GM12878 (cell line): ENCODE measurements at regions not wholly inside any gene's neighbourhood (a gene's known extent, or its start where the extent isn't known, plus 50 kb on each side); places are given as distances from the start of the nearest gene placed in this dataset.

Source experiments
- ATAC-seq: fragments of 200-7000 bp; cut with Tn5 transposase; 3 replicates; pipeline ENCODE4 v1.9.1; 2020; ENCODE audit warnings: mild to moderate bottlenecking, moderate library complexity
- BruUV-seq: library from RNA; stranded (reverse); fragments of 400-500 nt; replicated peaks from 2 replicates; lab custom pipeline; 2021; lab: Mats Ljungman, UMichigan
- CTCF ChIA-PET: fragments of 300-600 bp; sonication (Branson Sonifier 250); formaldehyde crosslinking; extraction: SDS; loops from one replicate; lab custom pipeline; 2021; ENCODE audit warnings: inconsistent platforms; lab: Yijun Ruan, JAX
- POLR2A ChIA-PET: fragments of 350-600 bp; formaldehyde crosslinking; extraction: SDS; loops from one replicate; lab custom pipeline; 2021; ENCODE audit warnings: inconsistent platforms; lab: Charles Lee
- RAD21 ChIA-PET: fragments of 300-600 bp; sonication (Branson Sonifier 250); formaldehyde crosslinking; loops from one replicate; lab custom pipeline; 2023; ENCODE audit warnings: antibody characterized with exemption; ENCODE audit not compliant: unreplicated experiment; lab: Charles Lee
- SMC1A ChIA-PET: fragments of 300-600 bp; sonication (Branson Sonifier 250); formaldehyde crosslinking; loops from one replicate; lab custom pipeline; 2023; ENCODE audit not compliant: unreplicated experiment, uncharacterized antibody; lab: Charles Lee
- DNase-seq: peaks from one replicate; pipeline ENCODE4 v3.0.0-alpha.2; 2011; ENCODE audit warnings: low read depth, low spot score
- FAIRE-seq: peaks from 3 replicates; lab custom pipeline; 2011; peaks lifted over from hg19 to GRCh38; lab: Jason Lieb, UNC
- H2AFZ ChIP-seq: 2 replicates; pipeline ENCODE4 v1.6.0; 2011; ENCODE audit warnings: low read depth, low read length, control low read depth; ENCODE audit not compliant: control insufficient read depth
- H3K27ac ChIP-seq: 2 replicates; pipeline ENCODE4 v1.5.1; 2011; ENCODE audit warnings: control low read depth; ENCODE audit not compliant: control insufficient read depth, insufficient read depth
- H3K27me3 ChIP-seq, 2 experiments: replicated peaks in 1 of 2; 2 replicates each; pipeline versions ENCODE4 v1.6.0 to v1.6.1; 2011; ENCODE audit warnings: low read length in 1 of 2; ENCODE audit not compliant: control insufficient read depth in 2 of 2, insufficient read depth in 2 of 2
- H3K36me3 ChIP-seq, 2 experiments: 2 replicates each; pipeline ENCODE4 v1.5.1; 2011; ENCODE audit warnings: low read length in 1 of 2; ENCODE audit not compliant: control insufficient read depth in 2 of 2, insufficient read depth in 2 of 2
- H3K4me1 ChIP-seq: 2 replicates; pipeline ENCODE4 v1.6.1; 2011; ENCODE audit warnings: mild to moderate bottlenecking, low read length, moderate library complexity, mixed read lengths; ENCODE audit not compliant: control insufficient read depth, insufficient read depth
- H3K4me2 ChIP-seq: 2 replicates; pipeline ENCODE4 v1.6.0; 2011; ENCODE audit warnings: control low read depth; ENCODE audit not compliant: control insufficient read depth, insufficient read depth
- H3K4me3 ChIP-seq: fragments of 200-600 bp; sonication (generic); 2 replicates; pipeline ENCODE4 v1.5.1; 2016
- H3K79me2 ChIP-seq: 2 replicates; pipeline ENCODE4 v1.6.0; 2011; ENCODE audit warnings: low read length; ENCODE audit not compliant: control insufficient read depth, insufficient read depth
- H3K9ac ChIP-seq: 2 replicates; pipeline ENCODE4 v1.8.0; 2011; ENCODE audit warnings: low read length, control low read depth, mixed read lengths; ENCODE audit not compliant: control insufficient read depth, insufficient read depth
- H3K9me3 ChIP-seq: replicated peaks from 3 replicates; pipeline ENCODE4 v1.5.1; 2011; ENCODE audit warnings: mild to moderate bottlenecking, low read length; ENCODE audit not compliant: control insufficient read depth, insufficient read depth
- H4K20me1 ChIP-seq: 2 replicates; pipeline ENCODE4 v1.6.0; 2011; ENCODE audit not compliant: control insufficient read depth, insufficient read depth
- ATF7 ChIP-seq: fragments of 450-650 bp; IDR thresholded peaks from 2 replicates; pipeline ENCODE4 v1.6.1; 2016; ENCODE audit warnings: low read depth, mild to moderate bottlenecking
- CBX3 ChIP-seq: fragments of 200-600 bp; sonication (generic); IDR thresholded peaks from 2 replicates; pipeline ENCODE4 v1.6.1; 2016; ENCODE audit warnings: low read depth, borderline replicate concordance
- EED ChIP-seq: sonication (generic); IDR thresholded peaks from 2 replicates; pipeline ENCODE4 v1.6.1; 2016; ENCODE audit warnings: antibody characterized with exemption, low read depth
- EGR1 ChIP-seq, 2 experiments: IDR thresholded peaks; 1 replicate in 1 of 2; 2 replicates in 1 of 2; pipeline ENCODE4 v1.6.1; 2011 to 2012; ENCODE audit warnings: low read depth in 2 of 2, low read length in 2 of 2, borderline replicate concordance in 1 of 2, mild to moderate bottlenecking in 1 of 2, moderate library complexity in 1 of 2
- GABPA ChIP-seq: IDR thresholded peaks from 2 replicates; pipeline ENCODE4 v1.6.1; 2014; ENCODE audit warnings: antibody characterized with exemption, low read depth, mild to moderate bottlenecking, inconsistent platforms
- HDGF ChIP-seq: fragments of 450-650 bp; IDR thresholded peaks from 2 replicates; pipeline ENCODE4 v1.6.1; 2016; ENCODE audit warnings: antibody characterized with exemption
- JUND ChIP-seq: IDR thresholded peaks from 2 replicates; pipeline ENCODE4 v1.6.1; 2012; ENCODE audit warnings: low read depth, mild to moderate bottlenecking, low read length, improper control_type of control experiment, moderate library complexity
- LARP7 ChIP-seq: fragments of 450-650 bp; IDR thresholded peaks from 2 replicates; pipeline ENCODE4 v1.6.1; 2017; ENCODE audit warnings: mild to moderate bottlenecking
- NRF1 ChIP-seq: conservative IDR thresholded peaks from 2 replicates; pipeline ENCODE4 v1.6.1; 2011; ENCODE audit warnings: mild to moderate bottlenecking, low read depth, low read length, improper control_type of control experiment
- SUZ12 ChIP-seq: fragments of 200-600 bp; sonication (generic); IDR thresholded peaks from one replicate; pipeline ENCODE4 v1.6.1; 2018; ENCODE audit warnings: antibody characterized with exemption, mild to moderate bottlenecking; ENCODE audit not compliant: unreplicated experiment
- TAF1 ChIP-seq: IDR thresholded peaks from 2 replicates; pipeline ENCODE4 v1.6.1; 2011; ENCODE audit warnings: mild to moderate bottlenecking, low read depth, low read length, borderline replicate concordance
- ZZZ3 ChIP-seq: IDR thresholded peaks from 2 replicates; pipeline ENCODE4 v1.6.1; 2011; ENCODE audit warnings: low read depth; ENCODE audit not compliant: control insufficient read depth, insufficient read length
- WGBS: methylation state at CpG from one replicate; pipeline ENCODE4 v1.1.6; 2016; ENCODE audit warnings: low lambda C conversion rate; ENCODE audit not compliant: insufficient replicate concordance, insufficient coverage; ENCODE audit errors: missing lambda C conversion rate; 5-methylcytosine and 5-hydroxymethylcytosine counted together
- in situ Hi-C: fragments of 300-500 bp; cut with MboI; formaldehyde crosslinking; loops from 9 replicates; pipeline ENCODE4 v1.14.3; 2018; ENCODE audit warnings: mixed read lengths
- intact Hi-C: fragments of 100-400 bp; cut with micrococcal nuclease; formaldehyde crosslinking; loops from one replicate; pipeline ENCODE4 v1.14.2; 2022; ENCODE audit not compliant: unreplicated experiment
- TF ChIP-seq, protein P1 (sequence below): IDR thresholded peaks from 2 replicates; pipeline ENCODE4 v1.6.1; 2012; ENCODE audit warnings: low read depth, low read length, improper control_type of control experiment
- TF ChIP-seq, protein P2 (sequence below): fragments of 450-650 bp; formaldehyde crosslinking; IDR thresholded peaks from 2 replicates; pipeline ENCODE4 v1.5.0; 2022; ENCODE audit warnings: mild to moderate bottlenecking, missing genetic modification characterization
- TF ChIP-seq, protein P3 (sequence below): IDR thresholded peaks from 2 replicates; pipeline ENCODE4 v1.6.1; 2011; ENCODE audit warnings: borderline replicate concordance, low read depth, mild to moderate bottlenecking, moderate library complexity, mixed read lengths, low read length; ENCODE audit not compliant: insufficient read depth; ENCODE audit errors: extremely low read length
- TF ChIP-seq, protein P4 (sequence below): IDR thresholded peaks from 2 replicates; pipeline ENCODE4 v1.6.1; 2012; ENCODE audit warnings: mild to moderate bottlenecking, low read depth, low read length

DNA sequence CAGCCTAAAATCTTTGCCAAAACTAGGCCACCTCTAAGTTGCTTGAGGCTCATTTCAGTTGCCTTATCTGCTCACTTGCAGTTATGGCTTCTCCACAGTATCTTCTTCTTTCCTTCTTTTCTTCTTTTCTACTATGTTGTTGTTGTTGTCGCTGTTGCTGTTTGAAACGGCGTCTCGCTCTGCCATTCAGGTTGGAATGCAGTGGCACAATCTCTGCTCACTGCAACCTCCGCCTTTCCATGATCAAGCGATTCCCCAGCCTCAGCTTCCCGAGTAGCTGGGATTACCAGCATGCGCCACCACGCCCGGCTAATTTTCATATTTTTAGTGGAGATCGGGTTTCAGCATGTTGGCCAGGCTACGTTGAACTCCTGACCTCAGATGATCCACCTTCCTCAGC lies 210.8 kb upstream of the NR2F2 start:
- Histone ChIP-seq H3K9ac (no peak overlapping the region), H3K27me3 (no peaks in the 10 kb centered on the region), H3K4me1 (peaks cover 6% of the 10 kb centered on the region), H2AFZ (no peak overlapping the region), H3K27ac (no peak overlapping the region), H3K79me2 (no peaks in the 10 kb centered on the region), H4K20me1 (no peaks in the 10 kb centered on the region), H3K9me3 (no peaks in the 10 kb centered on the region; the same call in 1 of the 3 replicates), H3K36me3 (no peaks in the 10 kb centered on the region), H3K4me2 (no peak overlapping the region), H3K4me3 (no peak overlapping the region)
- TF ChIP-seq ATF7: no peak
- TF ChIP-seq NRF1: no peak
- no peak for TF ChIP-seq GABPA
- TF ChIP-seq SUZ12: no peak
- TF ChIP-seq, protein P1, sequence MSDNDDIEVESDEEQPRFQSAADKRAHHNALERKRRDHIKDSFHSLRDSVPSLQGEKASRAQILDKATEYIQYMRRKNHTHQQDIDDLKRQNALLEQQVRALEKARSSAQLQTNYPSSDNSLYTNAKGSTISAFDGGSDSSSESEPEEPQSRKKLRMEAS: no peak
- no peak for TF ChIP-seq LARP7
- no peak for TF ChIP-seq EED
- no peak for TF ChIP-seq ZZZ3
- no peak for TF ChIP-seq TAF1
- TF ChIP-seq, protein P2, sequence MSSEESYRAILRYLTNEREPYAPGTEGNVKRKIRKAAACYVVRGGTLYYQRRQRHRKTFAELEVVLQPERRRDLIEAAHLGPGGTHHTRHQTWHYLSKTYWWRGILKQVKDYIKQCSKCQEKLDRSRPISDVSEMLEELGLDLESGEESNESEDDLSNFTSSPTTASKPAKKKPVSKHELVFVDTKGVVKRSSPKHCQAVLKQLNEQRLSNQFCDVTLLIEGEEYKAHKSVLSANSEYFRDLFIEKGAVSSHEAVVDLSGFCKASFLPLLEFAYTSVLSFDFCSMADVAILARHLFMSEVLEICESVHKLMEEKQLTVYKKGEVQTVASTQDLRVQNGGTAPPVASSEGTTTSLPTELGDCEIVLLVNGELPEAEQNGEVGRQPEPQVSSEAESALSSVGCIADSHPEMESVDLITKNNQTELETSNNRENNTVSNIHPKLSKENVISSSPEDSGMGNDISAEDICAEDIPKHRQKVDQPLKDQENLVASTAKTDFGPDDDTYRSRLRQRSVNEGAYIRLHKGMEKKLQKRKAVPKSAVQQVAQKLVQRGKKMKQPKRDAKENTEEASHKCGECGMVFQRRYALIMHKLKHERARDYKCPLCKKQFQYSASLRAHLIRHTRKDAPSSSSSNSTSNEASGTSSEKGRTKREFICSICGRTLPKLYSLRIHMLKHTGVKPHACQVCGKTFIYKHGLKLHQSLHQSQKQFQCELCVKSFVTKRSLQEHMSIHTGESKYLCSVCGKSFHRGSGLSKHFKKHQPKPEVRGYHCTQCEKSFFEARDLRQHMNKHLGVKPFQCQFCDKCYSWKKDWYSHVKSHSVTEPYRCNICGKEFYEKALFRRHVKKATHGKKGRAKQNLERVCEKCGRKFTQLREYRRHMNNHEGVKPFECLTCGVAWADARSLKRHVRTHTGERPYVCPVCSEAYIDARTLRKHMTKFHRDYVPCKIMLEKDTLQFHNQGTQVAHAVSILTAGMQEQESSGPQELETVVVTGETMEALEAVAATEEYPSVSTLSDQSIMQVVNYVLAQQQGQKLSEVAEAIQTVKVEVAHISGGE (CRISPR knock-in tag): no peak
- TF ChIP-seq JUND: no peak
- TF ChIP-seq, protein P3, sequence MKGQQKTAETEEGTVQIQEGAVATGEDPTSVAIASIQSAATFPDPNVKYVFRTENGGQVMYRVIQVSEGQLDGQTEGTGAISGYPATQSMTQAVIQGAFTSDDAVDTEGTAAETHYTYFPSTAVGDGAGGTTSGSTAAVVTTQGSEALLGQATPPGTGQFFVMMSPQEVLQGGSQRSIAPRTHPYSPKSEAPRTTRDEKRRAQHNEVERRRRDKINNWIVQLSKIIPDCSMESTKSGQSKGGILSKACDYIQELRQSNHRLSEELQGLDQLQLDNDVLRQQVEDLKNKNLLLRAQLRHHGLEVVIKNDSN: no peak
- no peak for TF ChIP-seq EGR1 (IDR thresholded peaks at IDR 0.05; ENCODE audit: borderline replicate concordance in 1 of 2, low read depth in 2 of 2, low read length in 2 of 2)
- TF ChIP-seq, protein P4, sequence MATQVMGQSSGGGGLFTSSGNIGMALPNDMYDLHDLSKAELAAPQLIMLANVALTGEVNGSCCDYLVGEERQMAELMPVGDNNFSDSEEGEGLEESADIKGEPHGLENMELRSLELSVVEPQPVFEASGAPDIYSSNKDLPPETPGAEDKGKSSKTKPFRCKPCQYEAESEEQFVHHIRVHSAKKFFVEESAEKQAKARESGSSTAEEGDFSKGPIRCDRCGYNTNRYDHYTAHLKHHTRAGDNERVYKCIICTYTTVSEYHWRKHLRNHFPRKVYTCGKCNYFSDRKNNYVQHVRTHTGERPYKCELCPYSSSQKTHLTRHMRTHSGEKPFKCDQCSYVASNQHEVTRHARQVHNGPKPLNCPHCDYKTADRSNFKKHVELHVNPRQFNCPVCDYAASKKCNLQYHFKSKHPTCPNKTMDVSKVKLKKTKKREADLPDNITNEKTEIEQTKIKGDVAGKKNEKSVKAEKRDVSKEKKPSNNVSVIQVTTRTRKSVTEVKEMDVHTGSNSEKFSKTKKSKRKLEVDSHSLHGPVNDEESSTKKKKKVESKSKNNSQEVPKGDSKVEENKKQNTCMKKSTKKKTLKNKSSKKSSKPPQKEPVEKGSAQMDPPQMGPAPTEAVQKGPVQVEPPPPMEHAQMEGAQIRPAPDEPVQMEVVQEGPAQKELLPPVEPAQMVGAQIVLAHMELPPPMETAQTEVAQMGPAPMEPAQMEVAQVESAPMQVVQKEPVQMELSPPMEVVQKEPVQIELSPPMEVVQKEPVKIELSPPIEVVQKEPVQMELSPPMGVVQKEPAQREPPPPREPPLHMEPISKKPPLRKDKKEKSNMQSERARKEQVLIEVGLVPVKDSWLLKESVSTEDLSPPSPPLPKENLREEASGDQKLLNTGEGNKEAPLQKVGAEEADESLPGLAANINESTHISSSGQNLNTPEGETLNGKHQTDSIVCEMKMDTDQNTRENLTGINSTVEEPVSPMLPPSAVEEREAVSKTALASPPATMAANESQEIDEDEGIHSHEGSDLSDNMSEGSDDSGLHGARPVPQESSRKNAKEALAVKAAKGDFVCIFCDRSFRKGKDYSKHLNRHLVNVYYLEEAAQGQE: no peak
- no peak for TF ChIP-seq CBX3
- TF ChIP-seq HDGF: no peak
- BruUV-seq: no TSS peak
- FAIRE-seq (no peak), ATAC-seq (no peak), DNase-seq (no peak)
- 77% methylated on average over 12 of the region's 12 CpGs for WGBS
- ChIA-PET RAD21 (no interaction called here), SMC1A (interaction anchor here (0.6 kb wide), 1 partner anchor 53 kb away, joined by 3 read pairs; no protein-coding TSS in a partner anchor), POLR2A (no interaction called here), CTCF (no interaction called here)
- intact Hi-C loops (no loop called here), in situ Hi-C loops (no loop called here)
